HUES64 (cell line): ENCODE measurements at regions not wholly inside any gene's neighbourhood (a gene's known extent, or its start where the extent isn't known, plus 50 kb on each side); places are given as distances from the start of the nearest gene placed in this dataset.

Experiments used
- H3K27ac ChIP-seq: 2 replicates; pipeline ENCODE4 v1.7.0; 2013; ENCODE audit warnings: low read depth, low read length, inconsistent platforms
- H3K27me3 ChIP-seq: 2 replicates; pipeline ENCODE4 v1.6.1; 2013; ENCODE audit warnings: mild to moderate bottlenecking, low read length; ENCODE audit not compliant: insufficient read depth
- H3K36me3 ChIP-seq: 2 replicates; pipeline ENCODE4 v1.6.1; 2013; ENCODE audit warnings: mild to moderate bottlenecking, low read length; ENCODE audit not compliant: insufficient read depth
- H3K4me1 ChIP-seq: 2 replicates; pipeline ENCODE4 v1.6.1; 2013; ENCODE audit warnings: mild to moderate bottlenecking, low read length, moderate library complexity; ENCODE audit not compliant: insufficient read depth
- H3K4me3 ChIP-seq: 2 replicates; pipeline ENCODE4 v1.5.1; 2013; ENCODE audit warnings: mild to moderate bottlenecking, low read length, moderate library complexity
- H3K9ac ChIP-seq: 2 replicates; pipeline ENCODE4 v1.6.1; 2013; ENCODE audit warnings: mild to moderate bottlenecking, low read depth, low read length
- H3K9me3 ChIP-seq: 2 replicates; pipeline ENCODE4 v1.6.1; 2013; ENCODE audit warnings: low read depth, low read length; ENCODE audit not compliant: insufficient read depth
- WGBS: fragments of 150-250, 120-280 bp; methylation state at CpG from one replicate; pipeline ENCODE4 v1.1.7; 2013; ENCODE audit warnings: missing lambda C conversion rate; 5-methylcytosine and 5-hydroxymethylcytosine counted together

GRCh38 chr2:117199511-117199910, 615.0 kb upstream of the DDX18 start:
- Histone ChIP-seq H3K27ac (no peak overlapping the region), H3K9me3 (no peaks in the 10 kb centered on the region), H3K4me1 (peaks cover 6% of the 10 kb centered on the region; the same call in 1 of the 2 replicates), H3K4me3 (no peak overlapping the region), H3K9ac (no peak overlapping the region), H3K36me3 (no peaks in the 10 kb centered on the region), H3K27me3 (no peaks in the 10 kb centered on the region)
- WGBS = 92% methylated on average over 4 of the region's 4 CpGs

GRCh38 chr2:117212562-117212961, 601.9 kb upstream of the DDX18 start:
- WGBS = 89% methylated on average over 2 of the region's 2 CpGs
- Histone ChIP-seq H3K27me3 (no peaks in the 10 kb centered on the region), H3K27ac (0 out of 2 replicates have a peak overlapping the region, but pooled peaks have one; percentile 16), H3K9me3 (no peaks in the 10 kb centered on the region), H3K4me3 (no peak overlapping the region), H3K36me3 (no peaks in the 10 kb centered on the region), H3K9ac (no peak overlapping the region), H3K4me1 (peaks cover 9% of the 10 kb centered on the region; the same call in 1 of the 2 replicates)

GRCh38 chr2:117217145-117217544, 597.3 kb upstream of the DDX18 start:
- 96% methylated on average over 16 of the region's 16 CpGs for WGBS
- H3K9ac ChIP-seq = no peak overlapping the region
- no peak overlapping the region for H3K27ac ChIP-seq
- H3K36me3 ChIP-seq = no peaks in the 10 kb centered on the region
- no peaks in the 10 kb centered on the region for H3K9me3 ChIP-seq
- H3K27me3 ChIP-seq = no peaks in the 10 kb centered on the region
- no peak overlapping the region for H3K4me3 ChIP-seq
- H3K4me1 ChIP-seq = peaks cover 8% of the 10 kb centered on the region; the same call in 1 of the 2 replicates

- no peak overlapping the region for H3K27ac ChIP-seq
- no peak overlapping the region for H3K9ac ChIP-seq
- H3K9me3 ChIP-seq = no peaks in the 10 kb centered on the region
- WGBS = 95% methylated on average over 1 of the region's 1 CpG
- H3K4me3 ChIP-seq = no peak overlapping the region
- H3K4me1 ChIP-seq = no peaks in the 10 kb centered on the region
- no peaks in the 10 kb centered on the region for H3K27me3 ChIP-seq
- H3K36me3 ChIP-seq = no peaks in the 10 kb centered on the region
Observed at GRCh38 chr2:117222809-117223208, 591.7 kb upstream of the DDX18 start.

GRCh38 chr2:117232305-117232704, 582.2 kb upstream of the DDX18 start:
- Histone ChIP-seq H3K27ac (no peak overlapping the region), H3K27me3 (no peaks in the 10 kb centered on the region), H3K9me3 (peaks cover 13% of the 10 kb centered on the region; the same call in 1 of the 2 replicates)

GRCh38 chr2:117257362-117257761, 557.1 kb upstream of the DDX18 start:
- no peak overlapping the region for H3K9ac ChIP-seq
- peaks cover 10% of the 10 kb centered on the region; the same call in 1 of the 2 replicates for H3K4me1 ChIP-seq
- H3K36me3 ChIP-seq = no peaks in the 10 kb centered on the region
- H3K27ac ChIP-seq = no peak overlapping the region
- peaks cover 6% of the 10 kb centered on the region; the same call in 1 of the 2 replicates for H3K9me3 ChIP-seq
- H3K27me3 ChIP-seq = no peaks in the 10 kb centered on the region
- H3K4me3 ChIP-seq = no peak overlapping the region
- 54% methylated on average over 3 of the region's 6 CpGs for WGBS

More at GRCh38 chr2:117232305-117232704, 582.2 kb upstream of the DDX18 start:
- Histone ChIP-seq H3K9ac (no peak overlapping the region), H3K36me3 (no peaks in the 10 kb centered on the region), H3K4me1 (peaks cover 4% of the 10 kb centered on the region; the same call in 1 of the 2 replicates), H3K4me3 (no peak overlapping the region)
- 90% methylated on average over 2 of the region's 2 CpGs for WGBS

GRCh38 chr2:117269574-117269973, 544.9 kb upstream of the DDX18 start:
- H3K27me3 ChIP-seq = no peaks in the 10 kb centered on the region
- peaks cover 4% of the 10 kb centered on the region; the same call in 1 of the 2 replicates for H3K9me3 ChIP-seq
- 71% methylated on average over 1 of the region's 1 CpG for WGBS
- no peak overlapping the region for H3K27ac ChIP-seq
- no peaks in the 10 kb centered on the region for H3K36me3 ChIP-seq
- no peak overlapping the region for H3K4me3 ChIP-seq
- no peak overlapping the region for H3K9ac ChIP-seq
- peaks cover 22% of the 10 kb centered on the region for H3K4me1 ChIP-seq

- Histone ChIP-seq H3K4me3 (no peak overlapping the region), H3K27me3 (no peaks in the 10 kb centered on the region), H3K36me3 (no peaks in the 10 kb centered on the region), H3K4me1 (peaks cover 28% of the 10 kb centered on the region), H3K27ac (no peak overlapping the region), H3K9ac (no peak overlapping the region), H3K9me3 (peaks cover 9% of the 10 kb centered on the region; the same call in 1 of the 2 replicates)
- 69% methylated on average over 1 of the region's 1 CpG for WGBS
Observed at GRCh38 chr2:117271631-117272030, 542.9 kb upstream of the DDX18 start.

GRCh38 chr2:117273009-117273671, 541.4 kb upstream of the DDX18 start:
- H3K9ac ChIP-seq = no peak overlapping the region
- H3K4me3 ChIP-seq = no peak overlapping the region
- no peaks in the 10 kb centered on the region for H3K27me3 ChIP-seq
- peak overlapping the region; percentile 49 for H3K27ac ChIP-seq
- H3K36me3 ChIP-seq = no peaks in the 10 kb centered on the region
- 53% methylated on average over 5 of the region's 6 CpGs for WGBS
- peaks cover 9% of the 10 kb centered on the region; the same call in 1 of the 2 replicates for H3K9me3 ChIP-seq
- H3K4me1 ChIP-seq = peaks cover 42% of the 10 kb centered on the region

GRCh38 chr2:117293012-117293411, 521.5 kb upstream of the DDX18 start:
- H3K9ac ChIP-seq = no peak overlapping the region
- WGBS = 98% methylated on average over 1 of the region's 1 CpG
- no peaks in the 10 kb centered on the region for H3K27me3 ChIP-seq
- peaks cover 3% of the 10 kb centered on the region; the same call in 1 of the 2 replicates for H3K9me3 ChIP-seq
- H3K4me3 ChIP-seq = no peak overlapping the region
- H3K27ac ChIP-seq = no peak overlapping the region
- H3K4me1 ChIP-seq = no peaks in the 10 kb centered on the region
- no peaks in the 10 kb centered on the region for H3K36me3 ChIP-seq

GRCh38 chr2:117299451-117299850, 515.0 kb upstream of the DDX18 start:
- 94% methylated on average over 2 of the region's 2 CpGs for WGBS
- no peaks in the 10 kb centered on the region for H3K27me3 ChIP-seq
- no peak overlapping the region for H3K27ac ChIP-seq
- no peaks in the 10 kb centered on the region for H3K9me3 ChIP-seq
- H3K4me1 ChIP-seq = no peaks in the 10 kb centered on the region
- no peak overlapping the region for H3K4me3 ChIP-seq
- H3K9ac ChIP-seq = no peak overlapping the region
- no peaks in the 10 kb centered on the region for H3K36me3 ChIP-seq
